H1 (cell line): ENCODE measurements at regions not wholly inside any gene's neighbourhood (a gene's known extent, or its start where the extent isn't known, plus 50 kb on each side); places are given as distances from the start of the nearest gene placed in this dataset.

Experiments used
- CTCF ChIA-PET: fragments of 300-600 bp; sonication (Branson Sonifier 250); formaldehyde crosslinking; loops from one replicate; lab custom pipeline; 2021; ENCODE audit not compliant: partially characterized antibody; lab: Charles Lee
- POLR2A ChIA-PET: fragments of 300-600 bp; sonication (Branson Sonifier 250); formaldehyde crosslinking; loops from one replicate; lab custom pipeline; 2021; ENCODE audit warnings: inconsistent platforms; ENCODE audit not compliant: partially characterized antibody; lab: Charles Lee
- DNase-seq, 2 experiments: peaks; one replicate each; pipeline versions ENCODE4 v3.0.0 to v3.0.0-alpha.2; 2010 to 2022; ENCODE audit warnings: low spot score in 2 of 2, low read depth in 1 of 2, mixed read lengths in 1 of 2
- FAIRE-seq: peaks from 2 replicates; lab custom pipeline; 2011; peaks lifted over from hg19 to GRCh38; lab: Jason Lieb, UNC
- H2AFZ ChIP-seq: 2 replicates; pipeline ENCODE4 v1.8.1; 2012; ENCODE audit warnings: low read length, inconsistent platforms
- H2AK5ac ChIP-seq: 2 replicates; pipeline ENCODE4 v1.6.1; 2013; ENCODE audit warnings: low read depth, low read length
- H2BK120ac ChIP-seq: replicated peaks from 2 replicates; pipeline ENCODE3; 2013; ENCODE audit warnings: low read depth, low read length, inconsistent platforms
- H2BK12ac ChIP-seq: 2 replicates; pipeline ENCODE4 v1.6.1; 2013; ENCODE audit warnings: low read depth, low read length
- H2BK15ac ChIP-seq: 2 replicates; pipeline ENCODE4 v1.6.1; 2013; ENCODE audit warnings: low read length
- H2BK20ac ChIP-seq: 2 replicates; pipeline ENCODE4 v1.6.1; 2013; ENCODE audit warnings: low read length
- H2BK5ac ChIP-seq: 2 replicates; pipeline ENCODE4 v1.6.1; 2013; ENCODE audit warnings: low read depth, low read length
- H3K14ac ChIP-seq: 2 replicates; pipeline ENCODE4 v1.6.1; 2013; ENCODE audit warnings: inconsistent platforms; ENCODE audit not compliant: insufficient read length
- H3K18ac ChIP-seq: 2 replicates; pipeline ENCODE4 v1.6.1; 2013; ENCODE audit warnings: low read length; ENCODE audit errors: extremely low read depth
- H3K23ac ChIP-seq: 2 replicates; pipeline ENCODE4 v1.6.1; 2013; ENCODE audit warnings: inconsistent platforms; ENCODE audit not compliant: insufficient read length
- H3K23me2 ChIP-seq: 2 replicates; pipeline ENCODE4 v1.6.1; 2013; ENCODE audit warnings: low read depth, low read length
- H3K27ac ChIP-seq: 2 replicates; pipeline ENCODE4 v1.6.1; 2011; ENCODE audit warnings: low read depth, low read length, inconsistent platforms
- H3K27me3 ChIP-seq, 4 experiments: replicated peaks in 1 of 4; 1 replicate in 1 of 4; 2 replicates in 3 of 4; pipeline versions ENCODE4 v1.6.1 to v1.8.1; 2011 to 2013; ENCODE audit warnings: low read length in 3 of 4, mild to moderate bottlenecking in 3 of 4, inconsistent platforms in 2 of 4, mixed read lengths in 2 of 4, moderate library complexity in 1 of 4; ENCODE audit not compliant: control insufficient read depth in 3 of 4, insufficient read depth in 3 of 4; ENCODE audit errors: extremely low read depth in 1 of 4
- H3K36me3 ChIP-seq, 4 experiments: 2 replicates each; pipeline versions ENCODE4 v1.6.1 to v1.8.1; 2011 to 2013; ENCODE audit warnings: mild to moderate bottlenecking in 4 of 4, low read length in 3 of 4, moderate library complexity in 2 of 4, control low read depth in 1 of 4, inconsistent platforms in 1 of 4; ENCODE audit not compliant: insufficient read depth in 4 of 4, control insufficient read depth in 2 of 4
- H3K4ac ChIP-seq: replicated peaks from 2 replicates; pipeline ENCODE3; 2013; ENCODE audit warnings: low read length, low read depth, mixed read lengths, inconsistent platforms; ENCODE audit not compliant: insufficient read length
- H3K4me1 ChIP-seq, 4 experiments: replicated peaks in 1 of 4; 1 replicate in 1 of 4; 2 replicates in 3 of 4; pipeline versions ENCODE4 v1.6.1 to v1.8.1; 2011 to 2013; ENCODE audit warnings: low read length in 3 of 4, inconsistent platforms in 2 of 4, mixed read lengths in 1 of 4; ENCODE audit not compliant: insufficient read depth in 4 of 4, control insufficient read depth in 3 of 4
- H3K4me2 ChIP-seq, 2 experiments: 2 replicates each; pipeline versions ENCODE4 v1.6.1 to v1.8.1; 2011 to 2013; ENCODE audit warnings: low read depth in 2 of 2, low read length in 2 of 2, control low read depth in 1 of 2, inconsistent platforms in 1 of 2, mild to moderate bottlenecking in 1 of 2; ENCODE audit not compliant: insufficient read depth in 1 of 2
- H3K4me3 ChIP-seq, 4 experiments: fragments of 200-600, 300-600 bp in 1 of 4; sonication (generic), shearing (Covaris generic), sonication (Bioruptor Twin) in 1 of 4; 2 replicates each; pipeline versions ENCODE4 v1.5.1 to v1.8.1; 2011 to 2016; ENCODE audit warnings: low read length in 4 of 4, low read depth in 3 of 4, control low read depth in 2 of 4, inconsistent platforms in 2 of 4, mild to moderate bottlenecking in 2 of 4, mixed read lengths in 1 of 4, moderate library complexity in 1 of 4; ENCODE audit not compliant: insufficient read depth in 2 of 4; ENCODE audit errors: extremely low read depth in 1 of 4
- H3K56ac ChIP-seq: replicated peaks from 2 replicates; pipeline ENCODE3; 2013; ENCODE audit warnings: low read depth, mild to moderate bottlenecking, mixed read lengths, low read length, inconsistent platforms; ENCODE audit not compliant: insufficient read length
- H3K79me1 ChIP-seq: 2 replicates; pipeline ENCODE4 v1.6.1; 2013; ENCODE audit warnings: low read depth, low read length, control low read depth
- H3K79me2 ChIP-seq, 2 experiments: 2 replicates each; pipeline versions ENCODE4 v1.6.1 to v1.8.1; 2012 to 2013; ENCODE audit warnings: low read length in 2 of 2, mild to moderate bottlenecking in 2 of 2, inconsistent platforms in 1 of 2; ENCODE audit not compliant: insufficient read depth in 2 of 2, control insufficient read depth in 1 of 2
- H3K9ac ChIP-seq, 4 experiments: replicated peaks in 1 of 4; 1 replicate in 1 of 4; 2 replicates in 3 of 4; pipeline versions ENCODE4 v1.6.1 to v1.8.1; 2011 to 2013; ENCODE audit warnings: low read depth in 3 of 4, low read length in 3 of 4, control low read depth in 2 of 4, mild to moderate bottlenecking in 2 of 4, moderate library complexity in 2 of 4, inconsistent platforms in 1 of 4; ENCODE audit errors: extremely low read depth in 1 of 4
- H3K9me3 ChIP-seq, 2 experiments: 2 replicates each; pipeline versions ENCODE4 v1.6.1 to v1.8.1; 2012 to 2013; ENCODE audit warnings: mild to moderate bottlenecking in 2 of 2, moderate library complexity in 2 of 2, control low read depth in 1 of 2, inconsistent platforms in 1 of 2, low read depth in 1 of 2, low read length in 1 of 2, mixed read lengths in 1 of 2; ENCODE audit not compliant: insufficient read depth in 2 of 2
- H4K20me1 ChIP-seq, 2 experiments: replicated peaks in 1 of 2; 2 replicates each; pipeline versions ENCODE3 to v1.8.1; 2011 to 2013; ENCODE audit warnings: inconsistent platforms in 2 of 2, low read length in 2 of 2, mild to moderate bottlenecking in 1 of 2; ENCODE audit not compliant: insufficient read depth in 2 of 2, control insufficient read depth in 1 of 2
- H4K5ac ChIP-seq: 2 replicates; pipeline ENCODE4 v1.6.1; 2013; ENCODE audit warnings: low read length, low read depth, mixed read lengths, inconsistent platforms; ENCODE audit not compliant: insufficient read length
- H4K8ac ChIP-seq: 2 replicates; pipeline ENCODE4 v1.8.0; 2013; ENCODE audit warnings: mild to moderate bottlenecking, moderate library complexity, low read length, inconsistent platforms; ENCODE audit not compliant: insufficient read depth; ENCODE audit errors: extremely low read depth
- H4K91ac ChIP-seq: replicated peaks from 2 replicates; pipeline ENCODE3; 2013; ENCODE audit warnings: low read length, mixed read lengths, inconsistent platforms; ENCODE audit not compliant: insufficient read length
- BACH1 ChIP-seq: IDR thresholded peaks from 2 replicates; pipeline ENCODE4 v1.6.1; 2012; ENCODE audit warnings: low read length, improper control_type of control experiment
- CBX5 ChIP-seq: fragments of 300-800, 300-1000 bp; sonication (generic); IDR thresholded peaks from 2 replicates; pipeline ENCODE4 v1.7.1; 2016; ENCODE audit warnings: antibody characterized with exemption, low read length, low read depth
- CBX8 ChIP-seq: fragments of 300-800, 300-1000 bp; sonication (generic); IDR thresholded peaks from 2 replicates; pipeline ENCODE4 v1.7.1; 2016; ENCODE audit warnings: low read depth, low read length, borderline replicate concordance
- CTBP2 ChIP-seq: IDR thresholded peaks from 2 replicates; pipeline ENCODE4 v1.7.0; 2011; ENCODE audit warnings: borderline replicate concordance, mild to moderate bottlenecking, moderate library complexity, mixed read lengths, low read length; ENCODE audit not compliant: insufficient read depth, insufficient read length
- FOSL1 ChIP-seq: IDR thresholded peaks from 2 replicates; pipeline ENCODE4 v1.6.1; 2011; ENCODE audit warnings: mild to moderate bottlenecking, low read depth, low read length, moderate library complexity; ENCODE audit not compliant: insufficient read depth
- JUN ChIP-seq: IDR thresholded peaks from 2 replicates; pipeline ENCODE4 v1.6.1; 2011; ENCODE audit warnings: low read depth, mild to moderate bottlenecking, improper control_type of control experiment, low read length
- KDM1A ChIP-seq: fragments of 200-600, 300-600 bp; sonication (generic); IDR thresholded peaks from 2 replicates; pipeline ENCODE4 v1.7.1; 2016; ENCODE audit warnings: mild to moderate bottlenecking, low read length, borderline replicate concordance
- MAFK ChIP-seq: IDR thresholded peaks from 2 replicates; pipeline ENCODE4 v1.6.1; 2012; ENCODE audit warnings: low read depth, mild to moderate bottlenecking, improper control_type of control experiment, low read length
- MAX ChIP-seq: IDR thresholded peaks from 2 replicates; pipeline ENCODE4 v1.6.1; 2012; ENCODE audit warnings: inconsistent platforms
- NANOG ChIP-seq: IDR thresholded peaks from 2 replicates; pipeline ENCODE4 v1.6.1; 2011; ENCODE audit warnings: low read length, low read depth, mild to moderate bottlenecking, inconsistent platforms; ENCODE audit not compliant: insufficient read depth, poor library complexity, severe bottlenecking
- PHF8 ChIP-seq: fragments of 200-600 bp; sonication (generic); conservative IDR thresholded peaks from 2 replicates; pipeline ENCODE4 v1.7.1; 2012; ENCODE audit warnings: low read depth, mild to moderate bottlenecking, inconsistent platforms, low read length, moderate library complexity
- RBBP5 ChIP-seq: IDR thresholded peaks from 2 replicates; pipeline ENCODE4 v1.7.1; 2012; ENCODE audit warnings: low read depth, mild to moderate bottlenecking, inconsistent platforms, low read length, moderate library complexity, borderline replicate concordance
- RNF2 ChIP-seq: fragments of 200-900, 300-1000 bp; sonication (generic); IDR thresholded peaks from 2 replicates; pipeline ENCODE4 v1.7.1; 2016; ENCODE audit warnings: borderline replicate concordance, low read depth, mild to moderate bottlenecking, antibody characterized with exemption, low read length; ENCODE audit not compliant: poor library complexity, severe bottlenecking; ENCODE audit errors: missing control alignments
- SP2 ChIP-seq: IDR thresholded peaks from 2 replicates; pipeline ENCODE4 v1.6.1; 2012; ENCODE audit warnings: mild to moderate bottlenecking, low read length, inconsistent platforms
- YY1 ChIP-seq: IDR thresholded peaks from 2 replicates; pipeline ENCODE4 v1.6.1; 2011; ENCODE audit warnings: low read depth, mild to moderate bottlenecking, low read length
- WGBS, 2 experiments: shearing (Covaris generic) in 1 of 2; methylation state at CpG; one replicate each; pipeline versions ENCODE4 v1.1.6 to v1.1.7; 2013 to 2015; ENCODE audit warnings: low lambda C conversion rate in 2 of 2, mixed read lengths in 2 of 2, inconsistent platforms in 1 of 2, low coverage in 1 of 2, missing lambda C conversion rate in 1 of 2; ENCODE audit not compliant: insufficient replicate concordance in 2 of 2, insufficient coverage in 1 of 2, insufficient read length in 1 of 2; ENCODE audit errors: extremely low coverage in 1 of 2, missing lambda C conversion rate in 1 of 2; 5-methylcytosine and 5-hydroxymethylcytosine counted together

- ChIA-PET POLR2A (no interaction called here), CTCF (no interaction called here)
- Histone ChIP-seq H3K79me1 (no peaks in the 10 kb centered on the region), H3K4me1 (no peaks in the 10 kb centered on the region), H3K4me3 (no peak overlapping the region), H3K79me2 (no peaks in the 10 kb centered on the region), H4K91ac (no peak overlapping the region), H4K20me1 (no peaks in the 10 kb centered on the region), H3K27me3 (no peaks in the 10 kb centered on the region), H2BK120ac (no peak overlapping the region), H3K23me2 (no peaks in the 10 kb centered on the region), H2BK5ac (no peak overlapping the region), H3K14ac (no peak overlapping the region), H4K8ac (no peak overlapping the region), H2BK15ac (no peak overlapping the region), H3K23ac (no peak overlapping the region), H3K36me3 (no peaks in the 10 kb centered on the region; a peak in 1 of 8 replicates), H2AFZ (no peak overlapping the region), H2BK12ac (no peak overlapping the region), H4K5ac (no peak overlapping the region), H3K18ac (no peak overlapping the region), H3K4me2 (no peak overlapping the region), H2BK20ac (no peak overlapping the region; the same call in 1 of the 2 replicates), H3K9me3 (no peaks in the 10 kb centered on the region), H2AK5ac (no peak overlapping the region), H3K27ac (no peak overlapping the region), H3K4ac (no peak overlapping the region), H3K56ac (no peak overlapping the region), H3K9ac (no peak overlapping the region)
- DNase-seq, result no peak
- WGBS, 2 experiments, result 95% methylated on average over 3 of the region's 3 CpGs; no CpG with 5 or more reads in 1 of the 2 experiments
- no peak for FAIRE-seq
- no peak for TF ChIP-seq YY1
- TF ChIP-seq RNF2, result no peak
- TF ChIP-seq CBX5, result no peak
- no peak for TF ChIP-seq CBX8
- no peak for TF ChIP-seq PHF8
- TF ChIP-seq BACH1, result no peak
- TF ChIP-seq MAFK, result no peak
- no peak for TF ChIP-seq JUN
- TF ChIP-seq KDM1A, result no peak
- no peak for TF ChIP-seq SP2
- TF ChIP-seq RBBP5, result no peak
- TF ChIP-seq MAX, result no peak
- TF ChIP-seq FOSL1, result no peak
- TF ChIP-seq CTBP2, result no peak
- TF ChIP-seq NANOG, result no peak
Measured at GRCh38 chr1:98482611-98483010, 178.9 kb upstream of the SNX7 start.
